ENCODE measurements at regions not wholly inside any gene's neighbourhood (a gene's known extent, or its start where the extent isn't known, plus 50 kb on each side); places are given as distances from the start of the nearest gene placed in this dataset.

- H3K9ac ChIP-seq (ENCODE audit: low read depth, low read length), result no peak overlapping the region
- no peak overlapping the region for H3K4me3 ChIP-seq (ENCODE audit: low read depth in 1 of 2, low read length in 2 of 2)
- no peaks in the 10 kb centered on the region for H3K27me3 ChIP-seq (ENCODE audit: insufficient read depth, low read length, poor library complexity)
- H3K4me2 ChIP-seq (ENCODE audit: insufficient read depth, low read length), result no peak overlapping the region
- no peaks in the 10 kb centered on the region for H4K20me1 ChIP-seq (ENCODE audit: insufficient read depth, low read length)
- ATAC-seq (ENCODE audit: insufficient read depth, low read depth) (no peak), DNase-seq (no peak)
- no peak overlapping the region for H3K27ac ChIP-seq (ENCODE audit: low read length)
- H3K4me1 ChIP-seq (ENCODE audit: insufficient read depth, low read length), result no peaks in the 10 kb centered on the region
- H3K9me3 ChIP-seq (ENCODE audit: insufficient read depth, low read length, severe bottlenecking), result no peaks in the 10 kb centered on the region
- H3K79me2 ChIP-seq (ENCODE audit: insufficient read depth, low read length), result no peaks in the 10 kb centered on the region
- TF ChIP-seq CTCF (IDR thresholded peaks at IDR 0.05; ENCODE audit: borderline replicate concordance, extremely low read depth, low read length, poor library complexity, severe bottlenecking) (no peak), EZH2 (IDR thresholded peaks at IDR 0.05; ENCODE audit: borderline replicate concordance, low read depth, low read length, severe bottlenecking) (no peak)
- H3K36me3 ChIP-seq (ENCODE audit: insufficient read depth, low read length), result no peaks in the 10 kb centered on the region
- no peak overlapping the region for H2AFZ ChIP-seq (ENCODE audit: low read depth, low read length)
Observed at GRCh38 chr4:26141911-26142638, 178.7 kb upstream of the RBPJ start.

- TF ChIP-seq EZH2 (IDR thresholded peaks at IDR 0.05; ENCODE audit: borderline replicate concordance, low read depth, low read length, severe bottlenecking) (no peak), CTCF (IDR thresholded peaks at IDR 0.05; ENCODE audit: borderline replicate concordance, extremely low read depth, low read length, poor library complexity, severe bottlenecking) (no peak)
- H3K27ac ChIP-seq (ENCODE audit: low read length), result no peak overlapping the region
- H4K20me1 ChIP-seq (ENCODE audit: insufficient read depth, low read length), result no peaks in the 10 kb centered on the region
- no peak for ATAC-seq (ENCODE audit: insufficient read depth, low read depth)
- H3K79me2 ChIP-seq (ENCODE audit: insufficient read depth, low read length), result no peaks in the 10 kb centered on the region
- no peak for DNase-seq
- H3K36me3 ChIP-seq (ENCODE audit: insufficient read depth, low read length), result no peaks in the 10 kb centered on the region
- no peak overlapping the region for H2AFZ ChIP-seq (ENCODE audit: low read depth, low read length)
- no peak overlapping the region for H3K4me2 ChIP-seq (ENCODE audit: insufficient read depth, low read length)
- H3K4me1 ChIP-seq (ENCODE audit: insufficient read depth, low read length), result no peaks in the 10 kb centered on the region
- H3K9ac ChIP-seq (ENCODE audit: low read depth, low read length), result no peak overlapping the region
- H3K9me3 ChIP-seq (ENCODE audit: insufficient read depth, low read length, severe bottlenecking), result no peaks in the 10 kb centered on the region
- H3K27me3 ChIP-seq (ENCODE audit: insufficient read depth, low read length, poor library complexity), result no peaks in the 10 kb centered on the region
- H3K4me3 ChIP-seq (ENCODE audit: low read depth in 1 of 2, low read length in 2 of 2), result no peak overlapping the region
Observed at GRCh38 chr4:26144526-26145155, 176.2 kb upstream of the RBPJ start.

- H3K9me3 ChIP-seq (ENCODE audit: insufficient read depth, low read length, severe bottlenecking), result no peaks in the 10 kb centered on the region
- no peak for ATAC-seq (ENCODE audit: insufficient read depth, low read depth)
- TF ChIP-seq CTCF (IDR thresholded peaks at IDR 0.05; ENCODE audit: borderline replicate concordance, extremely low read depth, low read length, poor library complexity, severe bottlenecking) (no peak), EZH2 (IDR thresholded peaks at IDR 0.05; ENCODE audit: borderline replicate concordance, low read depth, low read length, severe bottlenecking) (no peak)
- H3K4me1 ChIP-seq (ENCODE audit: insufficient read depth, low read length), result no peaks in the 10 kb centered on the region
- H4K20me1 ChIP-seq (ENCODE audit: insufficient read depth, low read length), result no peaks in the 10 kb centered on the region
- no peak overlapping the region for H3K4me3 ChIP-seq (ENCODE audit: low read depth in 1 of 2, low read length in 2 of 2)
- no peak for DNase-seq
- no peak overlapping the region for H3K9ac ChIP-seq (ENCODE audit: low read depth, low read length)
- H3K79me2 ChIP-seq (ENCODE audit: insufficient read depth, low read length), result no peaks in the 10 kb centered on the region
- no peak overlapping the region for H3K27ac ChIP-seq (ENCODE audit: low read length)
- H3K4me2 ChIP-seq (ENCODE audit: insufficient read depth, low read length), result no peak overlapping the region
- H2AFZ ChIP-seq (ENCODE audit: low read depth, low read length), result no peak overlapping the region
- H3K36me3 ChIP-seq (ENCODE audit: insufficient read depth, low read length), result no peaks in the 10 kb centered on the region
- peaks cover 2% of the 10 kb centered on the region for H3K27me3 ChIP-seq (ENCODE audit: insufficient read depth, low read length, poor library complexity)
Observed at GRCh38 chr4:26145212-26145611, 175.6 kb upstream of the RBPJ start.
